Esophagus squamous epithelium (tissue), 4 donors: ENCODE measurements at regions not wholly inside any gene's neighbourhood (a gene's known extent, or its start where the extent isn't known, plus 50 kb on each side); places are given as distances from the start of the nearest gene placed in this dataset.

Experiments used
- CTCF ChIP-seq, 6 experiments: fragments of 450-650 bp in 4 of 6; fragments of 200-600 bp in 2 of 6; sonication (generic) in 2 of 6; IDR thresholded peaks; one replicate each; pipeline ENCODE4 v1.5.1; 2016 to 2019; ENCODE audit warnings: antibody characterized with exemption in 6 of 6, mild to moderate bottlenecking in 4 of 6, moderate library complexity in 4 of 6
- POLR2A ChIP-seq, 4 donors: fragments of 450-650 bp; IDR thresholded peaks; one replicate each; pipeline ENCODE4 v1.6.1; 2017; ENCODE audit warnings: antibody characterized with exemption in 4 of 4, mild to moderate bottlenecking in 4 of 4, moderate library complexity in 3 of 4

GRCh38 chr16:74190292-74190691 lies 106.3 kb upstream of the PSMD7 start:
- TF ChIP-seq POLR2A (IDR thresholded peaks at IDR 0.05) (no peak), CTCF (IDR thresholded peaks at IDR 0.05) (no peak)
